PFSK-1 (cell line): ENCODE measurements at regions not wholly inside any gene's neighbourhood (a gene's known extent, or its start where the extent isn't known, plus 50 kb on each side); places are given as distances from the start of the nearest gene placed in this dataset.

Experiments
- FOXP2 ChIP-seq: optimal IDR thresholded peaks from 2 replicates; pipeline ENCODE3; 2011; ENCODE audit warnings: borderline replicate concordance, control low read depth, inconsistent platforms; ENCODE audit not compliant: insufficient read depth; ENCODE audit errors: extremely low read length, extremely low read depth
- POLR2AphosphoS5 ChIP-seq: IDR thresholded peaks from 2 replicates; pipeline ENCODE4 v1.6.1; 2012; ENCODE audit warnings: low read depth, mild to moderate bottlenecking, control low read depth, low read length, moderate library complexity
- SIN3A ChIP-seq: IDR thresholded peaks from 2 replicates; pipeline ENCODE4 v1.6.1; 2012; ENCODE audit warnings: mild to moderate bottlenecking, low read length, moderate library complexity, borderline replicate concordance; ENCODE audit not compliant: insufficient read depth
- TAF1 ChIP-seq: IDR thresholded peaks from 2 replicates; pipeline ENCODE4 v1.6.1; 2012; ENCODE audit warnings: low read length, control low read depth, borderline replicate concordance; ENCODE audit not compliant: insufficient read depth
- TF ChIP-seq, protein P1 (sequence below), 2 experiments: IDR thresholded peaks; 2 replicates each; pipeline versions ENCODE4 v1.6.1 to v1.8.0; 2011 to 2012; ENCODE audit warnings: low read depth in 2 of 2, low read length in 2 of 2, control low read depth in 1 of 2, inconsistent platforms in 1 of 2, mild to moderate bottlenecking in 1 of 2, moderate library complexity in 1 of 2; ENCODE audit not compliant: insufficient read depth in 1 of 2

DNA sequence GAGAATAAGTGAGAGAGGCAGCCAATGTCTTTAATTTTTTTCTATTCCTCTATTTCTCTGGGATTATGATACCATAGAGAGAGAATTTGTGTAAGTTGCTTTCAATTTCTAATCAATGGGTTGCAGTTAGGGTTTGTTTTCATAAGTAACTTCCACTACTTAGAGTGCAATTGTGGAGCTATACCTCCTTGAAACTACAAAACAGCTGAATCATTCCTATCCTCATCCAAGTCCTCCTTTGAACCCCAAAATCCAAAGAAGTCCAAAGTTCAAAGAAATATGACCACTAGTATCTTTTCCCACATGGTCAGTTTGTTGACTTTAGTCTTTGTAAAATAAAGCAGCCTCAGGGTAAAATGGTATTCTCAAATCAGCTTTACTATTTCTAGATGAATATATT, 1085.4 kb upstream of the INTU start:
- TF ChIP-seq SIN3A (no peak), TAF1 (no peak), FOXP2 (no peak), POLR2AphosphoS5 (no peak)
- TF ChIP-seq, protein P1, sequence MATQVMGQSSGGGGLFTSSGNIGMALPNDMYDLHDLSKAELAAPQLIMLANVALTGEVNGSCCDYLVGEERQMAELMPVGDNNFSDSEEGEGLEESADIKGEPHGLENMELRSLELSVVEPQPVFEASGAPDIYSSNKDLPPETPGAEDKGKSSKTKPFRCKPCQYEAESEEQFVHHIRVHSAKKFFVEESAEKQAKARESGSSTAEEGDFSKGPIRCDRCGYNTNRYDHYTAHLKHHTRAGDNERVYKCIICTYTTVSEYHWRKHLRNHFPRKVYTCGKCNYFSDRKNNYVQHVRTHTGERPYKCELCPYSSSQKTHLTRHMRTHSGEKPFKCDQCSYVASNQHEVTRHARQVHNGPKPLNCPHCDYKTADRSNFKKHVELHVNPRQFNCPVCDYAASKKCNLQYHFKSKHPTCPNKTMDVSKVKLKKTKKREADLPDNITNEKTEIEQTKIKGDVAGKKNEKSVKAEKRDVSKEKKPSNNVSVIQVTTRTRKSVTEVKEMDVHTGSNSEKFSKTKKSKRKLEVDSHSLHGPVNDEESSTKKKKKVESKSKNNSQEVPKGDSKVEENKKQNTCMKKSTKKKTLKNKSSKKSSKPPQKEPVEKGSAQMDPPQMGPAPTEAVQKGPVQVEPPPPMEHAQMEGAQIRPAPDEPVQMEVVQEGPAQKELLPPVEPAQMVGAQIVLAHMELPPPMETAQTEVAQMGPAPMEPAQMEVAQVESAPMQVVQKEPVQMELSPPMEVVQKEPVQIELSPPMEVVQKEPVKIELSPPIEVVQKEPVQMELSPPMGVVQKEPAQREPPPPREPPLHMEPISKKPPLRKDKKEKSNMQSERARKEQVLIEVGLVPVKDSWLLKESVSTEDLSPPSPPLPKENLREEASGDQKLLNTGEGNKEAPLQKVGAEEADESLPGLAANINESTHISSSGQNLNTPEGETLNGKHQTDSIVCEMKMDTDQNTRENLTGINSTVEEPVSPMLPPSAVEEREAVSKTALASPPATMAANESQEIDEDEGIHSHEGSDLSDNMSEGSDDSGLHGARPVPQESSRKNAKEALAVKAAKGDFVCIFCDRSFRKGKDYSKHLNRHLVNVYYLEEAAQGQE (IDR thresholded peaks at IDR 0.05; ENCODE audit: insufficient read depth in 1 of 2, low read depth in 2 of 2, low read length in 2 of 2), result no peak

DNA sequence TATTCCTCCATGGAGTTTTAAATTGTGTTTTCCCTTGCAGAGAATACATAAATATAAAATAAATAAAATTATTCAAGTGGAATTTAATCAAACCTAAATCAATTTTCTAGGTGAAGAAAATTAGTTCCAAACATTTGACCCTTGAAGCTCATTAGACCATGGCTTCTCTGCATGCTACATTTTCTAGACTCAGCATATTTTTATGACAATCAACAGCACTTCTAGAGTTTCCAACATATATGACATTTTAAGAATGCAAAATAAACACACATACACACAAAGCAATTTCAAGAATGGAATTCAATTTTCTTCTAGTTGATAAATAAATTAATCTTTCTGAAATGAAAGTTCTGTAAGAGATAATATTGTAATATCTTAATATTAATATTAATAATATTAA, 1083.9 kb upstream of the INTU start:
- TF ChIP-seq, protein P1 (IDR thresholded peaks at IDR 0.05; ENCODE audit: insufficient read depth in 1 of 2, low read depth in 2 of 2, low read length in 2 of 2), result no peak
- no peak for TF ChIP-seq SIN3A
- TF ChIP-seq FOXP2, result no peak
- no peak for TF ChIP-seq TAF1
- TF ChIP-seq POLR2AphosphoS5, result no peak

DNA sequence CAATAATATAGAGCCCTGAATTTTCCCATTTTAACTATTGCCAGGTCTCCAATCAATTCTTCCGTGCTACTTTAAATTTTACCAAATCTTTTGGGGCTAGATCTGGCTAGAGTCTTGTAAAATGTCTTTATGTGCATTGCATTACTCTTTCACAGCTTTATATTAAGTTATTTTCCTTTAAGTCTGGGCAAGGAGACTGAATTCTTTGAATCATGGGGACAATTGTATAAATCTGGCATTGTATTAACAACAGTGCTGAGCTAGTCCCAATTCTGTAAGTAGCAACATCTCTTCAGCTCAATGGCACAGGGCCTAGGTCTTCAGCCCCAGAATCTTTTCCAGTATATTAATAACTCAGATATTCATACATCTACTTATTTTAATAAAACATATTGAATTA, 1080.4 kb upstream of the INTU start:
- TF ChIP-seq TAF1 (no peak), POLR2AphosphoS5 (no peak), FOXP2 (no peak), SIN3A (no peak)
- TF ChIP-seq, protein P1 (IDR thresholded peaks at IDR 0.05; ENCODE audit: insufficient read depth in 1 of 2, low read depth in 2 of 2, low read length in 2 of 2), result no peak

DNA sequence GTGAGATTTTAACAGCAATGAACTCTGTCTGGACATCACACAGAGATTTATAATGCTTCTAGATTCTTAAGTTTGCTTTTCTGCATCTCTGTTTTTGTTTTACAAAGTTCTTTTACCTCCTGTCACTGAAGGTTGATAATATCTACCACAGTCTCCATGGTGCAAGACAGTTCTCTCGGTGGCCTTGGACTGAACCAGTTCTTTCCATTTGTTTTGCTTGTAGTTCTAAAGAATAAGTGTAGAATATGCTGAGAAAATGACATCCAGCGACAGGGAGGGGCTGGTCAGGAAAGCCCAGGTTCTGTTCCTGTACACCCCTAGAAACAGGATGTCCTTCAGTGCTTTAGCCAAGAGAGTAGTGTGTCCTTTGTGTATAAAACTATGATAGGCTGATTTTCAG, 1079.5 kb upstream of the INTU start:
- no peak for TF ChIP-seq TAF1
- TF ChIP-seq, protein P1 (IDR thresholded peaks at IDR 0.05; ENCODE audit: insufficient read depth in 1 of 2, low read depth in 2 of 2, low read length in 2 of 2), result no peak
- TF ChIP-seq SIN3A, result no peak
- TF ChIP-seq POLR2AphosphoS5, result no peak
- no peak for TF ChIP-seq FOXP2

DNA sequence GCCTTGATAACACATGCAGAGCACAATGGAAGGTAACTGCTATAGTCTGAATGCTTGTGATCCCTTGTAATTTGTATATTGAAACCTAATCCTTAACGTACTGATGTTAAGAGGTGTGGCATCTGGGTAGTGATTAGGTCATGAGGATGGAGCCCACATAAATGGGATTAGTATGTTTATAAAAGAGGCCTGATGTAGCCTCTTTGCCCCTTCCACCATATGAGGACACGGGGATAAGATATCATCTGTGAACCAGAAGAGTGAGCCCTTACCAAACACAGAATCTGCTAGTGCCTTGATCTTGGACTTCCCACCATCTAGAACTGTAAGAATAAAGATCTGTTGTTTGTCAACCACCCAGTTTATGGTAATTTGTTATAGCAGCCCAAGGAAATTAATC, 1074.2 kb upstream of the INTU start:
- no peak for TF ChIP-seq FOXP2
- no peak for TF ChIP-seq POLR2AphosphoS5
- no peak for TF ChIP-seq SIN3A
- TF ChIP-seq TAF1, result no peak
- TF ChIP-seq, protein P1 (IDR thresholded peaks at IDR 0.05; ENCODE audit: insufficient read depth in 1 of 2, low read depth in 2 of 2, low read length in 2 of 2), result no peak
